ENCODE measurements at regions not wholly inside any gene's neighbourhood (a gene's known extent, or its start where the extent isn't known, plus 50 kb on each side); places are given as distances from the start of the nearest gene placed in this dataset.

DNA sequence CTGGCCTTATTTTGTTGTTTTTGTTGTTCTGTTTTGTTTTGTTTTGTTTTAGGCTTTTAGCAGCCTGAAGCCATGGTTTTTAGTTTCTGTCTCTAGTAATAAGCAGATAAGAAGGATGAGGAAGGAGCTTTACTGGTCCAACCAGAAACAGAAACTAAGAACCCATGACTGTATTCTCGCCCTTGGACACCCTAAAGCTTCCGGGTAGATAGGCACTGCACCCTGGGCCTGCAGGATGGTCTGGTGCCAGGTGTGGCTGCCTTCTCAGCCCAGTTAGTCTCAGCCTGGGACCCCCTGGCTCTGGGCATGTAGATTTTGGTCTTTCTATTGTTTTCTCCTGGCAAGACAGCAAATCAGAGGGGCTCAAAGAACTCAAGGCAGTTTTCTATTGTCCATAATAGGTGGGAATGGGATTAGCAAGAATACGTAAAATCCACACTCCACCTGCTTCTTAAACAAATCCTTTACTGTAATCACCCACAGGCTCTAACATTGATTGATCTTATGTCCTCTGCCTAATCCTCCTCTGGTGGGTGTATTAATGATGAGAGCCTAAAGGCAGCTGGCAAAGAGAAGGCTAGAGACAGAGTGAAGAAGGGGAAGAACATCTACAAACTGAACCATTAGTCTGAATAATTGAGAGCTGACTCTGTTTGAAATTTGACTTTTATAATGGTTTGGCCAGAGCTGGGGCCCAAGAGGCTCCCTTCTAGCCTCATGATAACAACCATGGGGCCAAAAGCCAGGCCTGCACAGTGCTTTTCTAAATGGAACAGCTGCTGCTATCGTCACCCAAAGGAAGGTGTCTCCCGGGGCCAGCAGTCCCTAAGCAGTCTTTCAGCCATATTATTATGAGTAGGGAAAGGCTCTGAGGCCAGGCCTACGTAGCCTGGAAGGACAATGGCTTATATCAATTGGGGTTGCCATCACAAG lies 106.8 kb upstream of the ATP1A1 start (continued):
- TF ChIP-seq ZNF644 (CRISPR knock-in tag; IDR thresholded peaks at IDR 0.05; ENCODE audit: low read depth) (no peak), NR2F6 (IDR thresholded peaks at IDR 0.05) (no peak), NR2F6 (CRISPR knock-in tag; IDR thresholded peaks at IDR 0.05) (no peak), ZFP1 (CRISPR knock-in tag; IDR thresholded peaks at IDR 0.05) (no peak), CENPX (CRISPR knock-in tag; IDR thresholded peaks at IDR 0.05) (no peak)
- TF ChIP-seq, protein P1, sequence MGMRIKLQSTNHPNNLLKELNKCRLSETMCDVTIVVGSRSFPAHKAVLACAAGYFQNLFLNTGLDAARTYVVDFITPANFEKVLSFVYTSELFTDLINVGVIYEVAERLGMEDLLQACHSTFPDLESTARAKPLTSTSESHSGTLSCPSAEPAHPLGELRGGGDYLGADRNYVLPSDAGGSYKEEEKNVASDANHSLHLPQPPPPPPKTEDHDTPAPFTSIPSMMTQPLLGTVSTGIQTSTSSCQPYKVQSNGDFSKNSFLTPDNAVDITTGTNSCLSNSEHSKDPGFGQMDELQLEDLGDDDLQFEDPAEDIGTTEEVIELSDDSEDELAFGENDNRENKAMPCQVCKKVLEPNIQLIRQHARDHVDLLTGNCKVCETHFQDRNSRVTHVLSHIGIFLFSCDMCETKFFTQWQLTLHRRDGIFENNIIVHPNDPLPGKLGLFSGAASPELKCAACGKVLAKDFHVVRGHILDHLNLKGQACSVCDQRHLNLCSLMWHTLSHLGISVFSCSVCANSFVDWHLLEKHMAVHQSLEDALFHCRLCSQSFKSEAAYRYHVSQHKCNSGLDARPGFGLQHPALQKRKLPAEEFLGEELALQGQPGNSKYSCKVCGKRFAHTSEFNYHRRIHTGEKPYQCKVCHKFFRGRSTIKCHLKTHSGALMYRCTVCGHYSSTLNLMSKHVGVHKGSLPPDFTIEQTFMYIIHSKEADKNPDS (CRISPR knock-in tag; IDR thresholded peaks at IDR 0.05): no peak
- TF ChIP-seq, protein P2, sequence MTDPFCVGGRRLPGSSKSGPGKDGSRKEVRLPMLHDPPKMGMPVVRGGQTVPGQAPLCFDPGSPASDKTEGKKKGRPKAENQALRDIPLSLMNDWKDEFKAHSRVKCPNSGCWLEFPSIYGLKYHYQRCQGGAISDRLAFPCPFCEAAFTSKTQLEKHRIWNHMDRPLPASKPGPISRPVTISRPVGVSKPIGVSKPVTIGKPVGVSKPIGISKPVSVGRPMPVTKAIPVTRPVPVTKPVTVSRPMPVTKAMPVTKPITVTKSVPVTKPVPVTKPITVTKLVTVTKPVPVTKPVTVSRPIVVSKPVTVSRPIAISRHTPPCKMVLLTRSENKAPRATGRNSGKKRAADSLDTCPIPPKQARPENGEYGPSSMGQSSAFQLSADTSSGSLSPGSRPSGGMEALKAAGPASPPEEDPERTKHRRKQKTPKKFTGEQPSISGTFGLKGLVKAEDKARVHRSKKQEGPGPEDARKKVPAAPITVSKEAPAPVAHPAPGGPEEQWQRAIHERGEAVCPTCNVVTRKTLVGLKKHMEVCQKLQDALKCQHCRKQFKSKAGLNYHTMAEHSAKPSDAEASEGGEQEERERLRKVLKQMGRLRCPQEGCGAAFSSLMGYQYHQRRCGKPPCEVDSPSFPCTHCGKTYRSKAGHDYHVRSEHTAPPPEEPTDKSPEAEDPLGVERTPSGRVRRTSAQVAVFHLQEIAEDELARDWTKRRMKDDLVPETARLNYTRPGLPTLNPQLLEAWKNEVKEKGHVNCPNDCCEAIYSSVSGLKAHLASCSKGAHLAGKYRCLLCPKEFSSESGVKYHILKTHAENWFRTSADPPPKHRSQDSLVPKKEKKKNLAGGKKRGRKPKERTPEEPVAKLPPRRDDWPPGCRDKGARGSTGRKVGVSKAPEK (CRISPR knock-in tag; IDR thresholded peaks at IDR 0.05; ENCODE audit: borderline replicate concordance): no peak

DNA sequence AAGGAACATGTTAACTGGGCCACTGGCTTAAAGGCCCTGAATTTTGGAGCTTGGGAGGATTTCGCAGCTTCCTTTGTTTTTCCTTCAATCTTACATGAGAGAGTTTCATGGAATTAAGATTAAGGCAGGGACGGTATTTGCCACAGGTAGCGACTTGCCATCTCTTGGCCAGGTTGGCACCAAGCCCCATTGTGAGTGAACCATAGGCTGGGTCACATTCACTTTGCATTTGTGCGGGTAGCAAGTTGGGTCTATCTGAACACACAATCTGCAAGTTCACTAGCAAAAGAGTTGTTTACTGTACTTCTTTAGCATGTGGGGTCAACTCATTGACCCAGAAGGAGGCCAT lies 106.2 kb upstream of the ATP1A1 start:
- 11% methylated on average over 4 of the region's 4 CpGs for WGBS (ENCODE audit: low lambda C conversion rate)
- intact Hi-C loops (cut with micrococcal nuclease; ENCODE audit: unreplicated experiment): no loop called here
- Histone ChIP-seq H4K20me1 (ENCODE audit: insufficient read depth, low read length) (no peaks in the 10 kb centered on the region), H3K27me3 (ENCODE audit: control insufficient read depth in 1 of 2, insufficient read depth in 2 of 2, low read length in 2 of 2) (0 out of 5 replicates have a peak, but pooled peaks cover 0 to 9% of the 10 kb centered on the region in 2 experiments), H3K4me3 (replicated peaks in 1 of 3; ENCODE audit: insufficient read depth in 1 of 3, low read depth in 2 of 3, low read length in 3 of 3) (no peak overlapping the region), H3K27ac (ENCODE audit: extremely low read length, insufficient read depth, low read length) (no peak overlapping the region), H3K36me3 (replicated peaks in 1 of 2; ENCODE audit: control insufficient read depth in 1 of 2, insufficient read depth in 2 of 2, low read length in 2 of 2) (no peaks in the 10 kb centered on the region), H3K9me3 (ENCODE audit: low read length) (no peaks in the 10 kb centered on the region), H2AFZ (ENCODE audit: low read length) (no peak overlapping the region), H3K4me1 (ENCODE audit: insufficient read depth, low read length) (peaks cover 17% of the 10 kb centered on the region), H3K4me2 (ENCODE audit: low read depth, low read length) (no peak overlapping the region), H3K9ac (ENCODE audit: insufficient read depth, low read depth, low read length) (no peak overlapping the region), H3K79me2 (ENCODE audit: insufficient read depth, low read length) (no peaks in the 10 kb centered on the region)
- ChIA-PET CTCF (ENCODE audit: low intra/inter-chr PET ratio, low total read pairs) (no interaction called here), POLR2A (no interaction called here)
- FAIRE-seq: no peak
- BruUV-seq (replicated peaks): no TSS peak
- in situ Hi-C loops (cut with HindIII; ENCODE audit: extremely low pct_ligation_motif_present, low pct_unique_long_range_greater_than_20kb): loop anchor here (25.0 kb wide), 1 partner anchor 105 kb away; no protein-coding TSS in a partner anchor
- DNase-seq (ENCODE audit: low spot score): no peak
- ATAC-seq: no peak
- no peak for TF ChIP-seq ZNF713 (CRISPR knock-in tag; IDR thresholded peaks at IDR 0.05)
